Astrocyte of the cerebellum (primary cell): ENCODE measurements at regions not wholly inside any gene's neighbourhood (a gene's known extent, or its start where the extent isn't known, plus 50 kb on each side); places are given as distances from the start of the nearest gene placed in this dataset.

Experiments used
- DNase-seq: peaks from one replicate; pipeline ENCODE4 v3.0.0-alpha.2; 2011; ENCODE audit warnings: low read depth
- H3K4me3 ChIP-seq: 2 replicates; pipeline ENCODE4 v1.5.1; 2011; ENCODE audit warnings: mild to moderate bottlenecking, low read depth, low read length, moderate library complexity
- CTCF ChIP-seq: IDR thresholded peaks from 2 replicates; pipeline ENCODE4 v1.5.1; 2012; ENCODE audit warnings: low read length, low read depth, moderate library complexity, mild to moderate bottlenecking; ENCODE audit errors: missing control alignments
- in situ Hi-C: cut with HindIII; loops from 2 replicates; pipeline ENCODE4 v1.10.0; 2017; ENCODE audit warnings: low sequenced_read_pairs

- DNase-seq, result no peak
- no peak for TF ChIP-seq CTCF
- in situ Hi-C loops, result no loop called here
- H3K4me3 ChIP-seq, result no peak overlapping the region
Observed at GRCh38 chr1:83813576-83813975, 185.4 kb downstream of the TTLL7 start.

GRCh38 chr1:83810144-83810543, 188.8 kb downstream of the TTLL7 start:
- no peak overlapping the region for H3K4me3 ChIP-seq
- in situ Hi-C loops, result no loop called here
- no peak for TF ChIP-seq CTCF
- DNase-seq, result no peak

- no peak for DNase-seq
- no peak for TF ChIP-seq CTCF
- in situ Hi-C loops, result no loop called here
- H3K4me3 ChIP-seq, result no peak overlapping the region
Observed at GRCh38 chr1:83808536-83808935, 190.4 kb downstream of the TTLL7 start.

GRCh38 chr1:83807821-83808220, 191.1 kb downstream of the TTLL7 start:
- no peak for TF ChIP-seq CTCF
- in situ Hi-C loops, result no loop called here
- no peak overlapping the region for H3K4me3 ChIP-seq
- no peak for DNase-seq

GRCh38 chr1:83807231-83807630, 191.7 kb downstream of the TTLL7 start:
- H3K4me3 ChIP-seq, result no peak overlapping the region
- no peak for TF ChIP-seq CTCF
- in situ Hi-C loops, result no loop called here
- DNase-seq, result no peak

GRCh38 chr1:83805921-83806320, 193.0 kb downstream of the TTLL7 start:
- TF ChIP-seq CTCF, result no peak
- in situ Hi-C loops, result no loop called here
- no peak for DNase-seq

More at GRCh38 chr1:83805921-83806320, 193.0 kb downstream of the TTLL7 start:
- H3K4me3 ChIP-seq, result no peak overlapping the region
